ENCODE measurements at regions not wholly inside any gene's neighbourhood (a gene's known extent, or its start where the extent isn't known, plus 50 kb on each side); places are given as distances from the start of the nearest gene placed in this dataset.

GRCh38 chr10:10545771-10546170, 471.9 kb upstream of the CELF2 start:
- DNase-seq (ENCODE audit: low spot score), result no peak
- TF ChIP-seq CTCF (IDR thresholded peaks at IDR 0.05; ENCODE audit: extremely low read depth, insufficient read depth, missing control alignments), result no peak
- in situ Hi-C loops (cut with MboI; ENCODE audit: low pct_unique_long_range_greater_than_20kb, low sequenced_read_pairs, unreplicated experiment), result no loop called here

- TF ChIP-seq CTCF (IDR thresholded peaks at IDR 0.05; ENCODE audit: extremely low read depth, insufficient read depth, missing control alignments), result no peak
- no peak for DNase-seq (ENCODE audit: low spot score)
- in situ Hi-C loops (cut with MboI; ENCODE audit: low pct_unique_long_range_greater_than_20kb, low sequenced_read_pairs, unreplicated experiment), result no loop called here
These were observed 465.9 kb upstream of the CELF2 start for GRCh38 chr10:10551596-10552301.

- in situ Hi-C loops (cut with MboI; ENCODE audit: low pct_unique_long_range_greater_than_20kb, low sequenced_read_pairs, unreplicated experiment), result no loop called here
- no peak for TF ChIP-seq CTCF (IDR thresholded peaks at IDR 0.05; ENCODE audit: extremely low read depth, insufficient read depth, missing control alignments)
- no peak for DNase-seq (ENCODE audit: low spot score)
These were observed 464.7 kb upstream of the CELF2 start for GRCh38 chr10:10552948-10553347.

GRCh38 chr10:10564081-10564794, 453.4 kb upstream of the CELF2 start:
- in situ Hi-C loops (cut with MboI; ENCODE audit: low pct_unique_long_range_greater_than_20kb, low sequenced_read_pairs, unreplicated experiment), result no loop called here
- TF ChIP-seq CTCF (IDR thresholded peaks at IDR 0.05; ENCODE audit: extremely low read depth, insufficient read depth, missing control alignments), result no peak
- DNase-seq (ENCODE audit: low spot score), result no peak

- in situ Hi-C loops (cut with MboI; ENCODE audit: low pct_unique_long_range_greater_than_20kb, low sequenced_read_pairs, unreplicated experiment), result no loop called here
These were observed 440.7 kb upstream of the CELF2 start for GRCh38 chr10:10576937-10577336.

GRCh38 chr10:10579709-10580108, 438.0 kb upstream of the CELF2 start:
- DNase-seq (ENCODE audit: low spot score), result no peak
- no peak for TF ChIP-seq CTCF (IDR thresholded peaks at IDR 0.05; ENCODE audit: extremely low read depth, insufficient read depth, missing control alignments)
- in situ Hi-C loops (cut with MboI; ENCODE audit: low pct_unique_long_range_greater_than_20kb, low sequenced_read_pairs, unreplicated experiment), result no loop called here

More at GRCh38 chr10:10576937-10577336, 440.7 kb upstream of the CELF2 start:
- no peak for DNase-seq (ENCODE audit: low spot score)
- TF ChIP-seq CTCF (IDR thresholded peaks at IDR 0.05; ENCODE audit: extremely low read depth, insufficient read depth, missing control alignments), result no peak

Data from GM13977 (cell line).